Panc1 (cell line): ENCODE measurements at regions not wholly inside any gene's neighbourhood (a gene's known extent, or its start where the extent isn't known, plus 50 kb on each side); places are given as distances from the start of the nearest gene placed in this dataset.
"Not testable (repeated sequence)": the region's sequence is repeated elsewhere in the genome, so short reads cannot be mapped to it uniquely, and the experiment has no call there.

Source experiments
- ATAC-seq: fragments of 200-7000 bp; cut with Tn5 transposase; 2 replicates; pipeline ENCODE4 v1.9.1; 2020; ENCODE audit warnings: mild to moderate bottlenecking, moderate library complexity
- BruUV-seq: library from RNA; stranded (reverse); fragments of 400-500 nt; replicated peaks from 2 replicates; lab custom pipeline; 2021; lab: Mats Ljungman, UMichigan
- CTCF ChIA-PET: fragments of 300-600 bp; sonication (Branson Sonifier 250); formaldehyde crosslinking; loops from one replicate; lab custom pipeline; 2022; ENCODE audit warnings: antibody characterized with exemption; lab: Charles Lee
- POLR2A ChIA-PET: fragments of 300-600 bp; sonication (Branson Sonifier 250); formaldehyde crosslinking; loops from one replicate; lab custom pipeline; 2022; ENCODE audit warnings: antibody characterized with exemption; lab: Charles Lee
- DNase-seq: peaks from one replicate; pipeline ENCODE4 v3.0.0-alpha.2; 2010; ENCODE audit warnings: low read depth, low spot score
- H3K27ac ChIP-seq: 2 replicates; pipeline ENCODE4 v1.5.1; 2011; ENCODE audit warnings: mild to moderate bottlenecking, low read length, inconsistent platforms
- H3K27me3 ChIP-seq: fragments of 200-500 bp; sonication (Bioruptor generic); 2 replicates; pipeline ENCODE4 v1.6.0; 2014; ENCODE audit warnings: low read length, inconsistent platforms; ENCODE audit not compliant: control insufficient read depth, insufficient read depth
- H3K36me3 ChIP-seq: fragments of 200-500 bp; sonication (Bioruptor generic); 2 replicates; pipeline ENCODE4 v1.5.1; 2014; ENCODE audit warnings: inconsistent platforms, mild to moderate bottlenecking, low read length, moderate library complexity; ENCODE audit not compliant: control insufficient read depth, insufficient read depth
- H3K4me1 ChIP-seq: 2 replicates; pipeline ENCODE4 v1.5.1; 2011; ENCODE audit warnings: inconsistent platforms, mild to moderate bottlenecking, low read length, moderate library complexity; ENCODE audit not compliant: control insufficient read depth, insufficient read depth
- H3K4me3 ChIP-seq, 2 experiments: 2 replicates each; pipeline ENCODE4 v1.5.1; 2011 to 2012; ENCODE audit warnings: low read depth in 2 of 2, low read length in 2 of 2, mild to moderate bottlenecking in 2 of 2, inconsistent platforms in 1 of 2, moderate library complexity in 1 of 2
- H3K9me3 ChIP-seq: fragments of 200-500 bp; sonication (Bioruptor generic); 2 replicates; pipeline ENCODE4 v1.5.1; 2014; ENCODE audit warnings: low read depth, mild to moderate bottlenecking, inconsistent platforms, low read length, moderate library complexity; ENCODE audit not compliant: control insufficient read depth, insufficient read depth
- POLR2AphosphoS5 ChIP-seq: IDR thresholded peaks from 2 replicates; pipeline ENCODE4 v1.6.1; 2012; ENCODE audit warnings: mild to moderate bottlenecking, low read depth, low read length, moderate library complexity
- SIN3A ChIP-seq: IDR thresholded peaks from 2 replicates; pipeline ENCODE4 v1.6.1; 2012; ENCODE audit warnings: low read depth, mild to moderate bottlenecking, low read length, moderate library complexity, borderline replicate concordance; ENCODE audit not compliant: insufficient read depth
- TCF7L2 ChIP-seq: IDR thresholded peaks from 2 replicates; pipeline ENCODE4 v1.6.1; 2011; ENCODE audit warnings: mild to moderate bottlenecking, low read depth, low read length, inconsistent platforms
- in situ Hi-C: cut with HindIII; loops from 2 replicates; pipeline ENCODE4 v1.10.0; 2016; ENCODE audit warnings: low sequenced_read_pairs, low pct_unique_long_range_greater_than_20kb
- intact Hi-C: fragments of 100-400 bp; cut with micrococcal nuclease; formaldehyde crosslinking; loops from one replicate; pipeline ENCODE4 v1.10.0; 2022; ENCODE audit not compliant: unreplicated experiment
- TF ChIP-seq, protein P1 (sequence below), 2 experiments: IDR thresholded peaks; 2 replicates each; pipeline ENCODE4 v1.6.1; 2011 to 2012; ENCODE audit warnings: low read depth in 2 of 2, control low read depth in 1 of 2, low read length in 1 of 2, mild to moderate bottlenecking in 1 of 2, moderate library complexity in 1 of 2; ENCODE audit not compliant: insufficient read depth in 1 of 2
- TF ChIP-seq, protein P2 (sequence below): fragments of 450-650 bp; IDR thresholded peaks from 2 replicates; pipeline ENCODE4 v1.5.1; 2017; ENCODE audit warnings: mild to moderate bottlenecking

DNA sequence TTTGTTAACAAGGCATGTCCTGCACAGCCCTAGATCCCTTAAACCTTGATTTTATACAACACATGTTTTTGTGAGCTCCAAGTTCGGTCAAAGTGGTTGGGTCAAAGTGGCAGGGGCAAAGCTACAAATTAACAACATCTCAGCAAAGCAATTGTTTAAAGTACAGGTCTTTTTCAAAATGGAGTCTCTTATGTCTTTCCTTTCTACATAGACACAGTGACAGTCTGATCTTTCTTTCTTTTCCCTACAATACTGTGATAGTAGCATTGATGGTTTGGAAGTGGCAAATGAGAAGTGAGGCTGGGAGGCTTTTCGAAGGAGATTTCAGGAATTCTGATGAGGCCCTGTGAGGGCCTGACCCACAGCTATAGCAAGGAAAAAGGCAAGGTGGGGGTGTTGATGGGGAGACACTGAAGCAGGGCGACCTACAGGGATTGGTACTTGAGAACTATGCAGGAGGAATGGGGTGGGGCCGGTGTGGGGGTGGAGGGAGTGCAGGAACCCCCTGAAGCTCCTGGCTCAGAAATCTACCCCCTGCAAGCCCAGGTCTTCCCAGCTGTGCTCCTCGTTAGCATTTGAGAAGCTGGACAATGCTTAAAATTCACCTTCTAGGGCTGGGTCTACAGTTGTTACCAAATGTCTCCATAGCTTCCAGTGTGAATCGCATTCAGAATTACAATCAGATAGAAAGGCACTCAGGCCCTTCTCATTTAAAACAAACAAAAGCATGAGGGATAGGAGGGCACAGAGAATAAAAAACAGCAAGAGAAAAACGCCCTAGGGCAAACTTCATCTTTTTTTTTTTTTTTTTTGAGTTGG, 102.6 kb upstream of the PPM1J start:
- TF ChIP-seq SIN3A = no peak
- TF ChIP-seq, protein P1, sequence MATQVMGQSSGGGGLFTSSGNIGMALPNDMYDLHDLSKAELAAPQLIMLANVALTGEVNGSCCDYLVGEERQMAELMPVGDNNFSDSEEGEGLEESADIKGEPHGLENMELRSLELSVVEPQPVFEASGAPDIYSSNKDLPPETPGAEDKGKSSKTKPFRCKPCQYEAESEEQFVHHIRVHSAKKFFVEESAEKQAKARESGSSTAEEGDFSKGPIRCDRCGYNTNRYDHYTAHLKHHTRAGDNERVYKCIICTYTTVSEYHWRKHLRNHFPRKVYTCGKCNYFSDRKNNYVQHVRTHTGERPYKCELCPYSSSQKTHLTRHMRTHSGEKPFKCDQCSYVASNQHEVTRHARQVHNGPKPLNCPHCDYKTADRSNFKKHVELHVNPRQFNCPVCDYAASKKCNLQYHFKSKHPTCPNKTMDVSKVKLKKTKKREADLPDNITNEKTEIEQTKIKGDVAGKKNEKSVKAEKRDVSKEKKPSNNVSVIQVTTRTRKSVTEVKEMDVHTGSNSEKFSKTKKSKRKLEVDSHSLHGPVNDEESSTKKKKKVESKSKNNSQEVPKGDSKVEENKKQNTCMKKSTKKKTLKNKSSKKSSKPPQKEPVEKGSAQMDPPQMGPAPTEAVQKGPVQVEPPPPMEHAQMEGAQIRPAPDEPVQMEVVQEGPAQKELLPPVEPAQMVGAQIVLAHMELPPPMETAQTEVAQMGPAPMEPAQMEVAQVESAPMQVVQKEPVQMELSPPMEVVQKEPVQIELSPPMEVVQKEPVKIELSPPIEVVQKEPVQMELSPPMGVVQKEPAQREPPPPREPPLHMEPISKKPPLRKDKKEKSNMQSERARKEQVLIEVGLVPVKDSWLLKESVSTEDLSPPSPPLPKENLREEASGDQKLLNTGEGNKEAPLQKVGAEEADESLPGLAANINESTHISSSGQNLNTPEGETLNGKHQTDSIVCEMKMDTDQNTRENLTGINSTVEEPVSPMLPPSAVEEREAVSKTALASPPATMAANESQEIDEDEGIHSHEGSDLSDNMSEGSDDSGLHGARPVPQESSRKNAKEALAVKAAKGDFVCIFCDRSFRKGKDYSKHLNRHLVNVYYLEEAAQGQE (IDR thresholded peaks at IDR 0.05; ENCODE audit: insufficient read depth in 1 of 2, low read depth in 2 of 2, low read length in 1 of 2) = no peak
- TF ChIP-seq, protein P2, sequence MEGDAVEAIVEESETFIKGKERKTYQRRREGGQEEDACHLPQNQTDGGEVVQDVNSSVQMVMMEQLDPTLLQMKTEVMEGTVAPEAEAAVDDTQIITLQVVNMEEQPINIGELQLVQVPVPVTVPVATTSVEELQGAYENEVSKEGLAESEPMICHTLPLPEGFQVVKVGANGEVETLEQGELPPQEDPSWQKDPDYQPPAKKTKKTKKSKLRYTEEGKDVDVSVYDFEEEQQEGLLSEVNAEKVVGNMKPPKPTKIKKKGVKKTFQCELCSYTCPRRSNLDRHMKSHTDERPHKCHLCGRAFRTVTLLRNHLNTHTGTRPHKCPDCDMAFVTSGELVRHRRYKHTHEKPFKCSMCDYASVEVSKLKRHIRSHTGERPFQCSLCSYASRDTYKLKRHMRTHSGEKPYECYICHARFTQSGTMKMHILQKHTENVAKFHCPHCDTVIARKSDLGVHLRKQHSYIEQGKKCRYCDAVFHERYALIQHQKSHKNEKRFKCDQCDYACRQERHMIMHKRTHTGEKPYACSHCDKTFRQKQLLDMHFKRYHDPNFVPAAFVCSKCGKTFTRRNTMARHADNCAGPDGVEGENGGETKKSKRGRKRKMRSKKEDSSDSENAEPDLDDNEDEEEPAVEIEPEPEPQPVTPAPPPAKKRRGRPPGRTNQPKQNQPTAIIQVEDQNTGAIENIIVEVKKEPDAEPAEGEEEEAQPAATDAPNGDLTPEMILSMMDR = no peak
- TF ChIP-seq POLR2AphosphoS5 = no peak
- no peak for TF ChIP-seq TCF7L2
- intact Hi-C loops = no loop called here
- POLR2A ChIA-PET = no interaction called here
- no peak overlapping the region for H3K4me3 ChIP-seq
- no peak overlapping the region for H3K27ac ChIP-seq
- ATAC-seq = no peak
- no peaks in the 10 kb centered on the region for H3K36me3 ChIP-seq
- no TSS peak for BruUV-seq
- in situ Hi-C loops = no loop called here
- no peaks in the 10 kb centered on the region for H3K9me3 ChIP-seq
- no peak for DNase-seq
- no peaks in the 10 kb centered on the region for H3K4me1 ChIP-seq
- CTCF ChIA-PET = interaction anchor here (0.6 kb wide), 1 partner anchor 225 kb away, joined by 5 read pairs; no protein-coding TSS in a partner anchor
- no peaks in the 10 kb centered on the region for H3K27me3 ChIP-seq

GRCh38 chr1:112815376-112815775, 100.2 kb upstream of the PPM1J start:
- no peak overlapping the region for H3K4me3 ChIP-seq
- TF ChIP-seq SIN3A = no peak
- no peak for TF ChIP-seq POLR2AphosphoS5
- TF ChIP-seq, protein P1 (IDR thresholded peaks at IDR 0.05; ENCODE audit: insufficient read depth in 1 of 2, low read depth in 2 of 2, low read length in 1 of 2) = no peak
- TF ChIP-seq, protein P2 = no peak
- TF ChIP-seq TCF7L2 = no peak
- ChIA-PET POLR2A (interaction anchor here (0.7 kb wide), 1 partner anchor 631 kb away, joined by 5 read pairs; no protein-coding TSS in a partner anchor), CTCF (no interaction called here)
- no peaks in the 10 kb centered on the region for H3K9me3 ChIP-seq
- no peaks in the 10 kb centered on the region for H3K27me3 ChIP-seq
- DNase-seq (no peak), ATAC-seq (no peak)
- no TSS peak for BruUV-seq
- H3K4me1 ChIP-seq = no peaks in the 10 kb centered on the region
- H3K27ac ChIP-seq = no peak overlapping the region
- H3K36me3 ChIP-seq = no peaks in the 10 kb centered on the region
- intact Hi-C loops = no loop called here
- in situ Hi-C loops = no loop called here

GRCh38 chr1:112814645-112815044, 99.5 kb upstream of the PPM1J start:
- ATAC-seq, H3K9me3 ChIP-seq, H3K27me3 ChIP-seq, DNase-seq, H3K36me3 ChIP-seq, in situ Hi-C loops, H3K27ac ChIP-seq, H3K4me3 ChIP-seq, CTCF ChIA-PET, BruUV-seq, POLR2A ChIA-PET, intact Hi-C loops, H3K4me1 ChIP-seq: not testable (repeated sequence)
